NCI-H460 (cell line): ENCODE measurements at regions not wholly inside any gene's neighbourhood (a gene's known extent, or its start where the extent isn't known, plus 50 kb on each side); places are given as distances from the start of the nearest gene placed in this dataset.

Source experiments
- DNase-seq: peaks from one replicate; pipeline ENCODE4 v3.0.0-alpha.2; 2016; ENCODE audit warnings: low read depth; ENCODE audit errors: extremely low read depth
- small RNA-seq, 2 experiments: library from RNA; depleted of rRNA; stranded (forward); fragments of <200 nt; gene quantifications; one replicate each; pipeline ENCODE3, GENCODE V24; 2014

- no peak for DNase-seq
Measured at GRCh38 chr12:45665941-45666340, 63.6 kb upstream of the ARID2 start.

DNA sequence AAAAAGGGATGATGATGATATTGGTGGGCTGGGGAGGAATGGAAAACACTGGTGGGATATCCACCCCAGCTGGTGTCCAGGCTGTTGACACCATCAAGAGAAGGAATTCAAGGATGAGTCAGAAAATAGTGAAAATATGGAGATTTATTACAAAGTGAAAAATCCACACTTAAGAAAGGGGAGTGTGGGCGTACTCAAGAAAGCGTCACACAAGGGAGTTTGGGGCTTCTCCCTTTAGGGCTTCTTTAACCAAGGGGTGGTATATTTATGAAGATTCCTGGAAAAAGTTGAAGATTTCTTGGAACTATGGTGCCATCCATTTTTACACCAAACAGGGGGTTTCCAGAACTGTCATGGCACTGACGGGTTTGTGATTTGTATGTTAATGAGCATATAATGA is 63.1 kb upstream of the ARID2 start:
- no peak for DNase-seq

DNA sequence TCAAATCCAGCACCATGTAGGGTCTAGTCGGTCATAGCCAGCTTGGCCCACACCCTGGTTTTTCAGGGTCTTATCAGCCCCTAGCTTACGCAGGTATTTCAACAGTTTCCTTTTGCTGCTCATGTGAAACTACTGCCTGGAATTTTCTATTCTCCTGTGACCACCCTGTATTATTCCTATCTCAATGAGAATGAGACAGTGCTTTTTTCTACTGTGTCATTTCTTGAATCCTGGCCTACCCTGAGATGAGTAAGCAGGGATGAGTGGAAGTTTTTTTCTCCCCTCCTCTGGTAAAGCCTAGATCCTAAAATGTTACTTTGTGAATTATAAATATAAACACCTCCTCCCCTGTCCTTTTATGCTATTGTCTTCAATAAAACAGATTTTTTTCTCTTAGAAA is 62.7 kb upstream of the ARID2 start:
- no peak for DNase-seq

- DNase-seq, result no peak
Measured at GRCh38 chr12:45667761-45668160, 61.7 kb upstream of the ARID2 start.

DNA sequence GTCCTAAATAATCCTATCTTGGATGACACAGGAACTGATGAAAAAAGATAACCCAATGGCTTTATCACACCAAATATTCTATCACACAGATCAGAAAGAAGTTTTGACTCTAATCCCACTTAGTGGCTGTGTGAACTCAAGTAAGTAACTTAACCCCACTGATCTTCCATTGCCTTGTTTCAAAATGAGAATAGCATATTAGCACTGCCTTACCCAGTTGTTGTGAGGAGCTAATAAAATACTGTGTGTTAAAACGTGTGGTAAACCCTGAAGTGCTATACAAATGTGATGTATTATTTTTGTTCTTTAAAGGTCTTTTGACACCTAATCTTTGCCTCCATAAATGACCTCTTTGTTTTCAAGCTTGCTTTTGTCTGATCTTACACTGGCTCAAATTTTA is 60.9 kb upstream of the ARID2 start:
- no peak for DNase-seq

DNA sequence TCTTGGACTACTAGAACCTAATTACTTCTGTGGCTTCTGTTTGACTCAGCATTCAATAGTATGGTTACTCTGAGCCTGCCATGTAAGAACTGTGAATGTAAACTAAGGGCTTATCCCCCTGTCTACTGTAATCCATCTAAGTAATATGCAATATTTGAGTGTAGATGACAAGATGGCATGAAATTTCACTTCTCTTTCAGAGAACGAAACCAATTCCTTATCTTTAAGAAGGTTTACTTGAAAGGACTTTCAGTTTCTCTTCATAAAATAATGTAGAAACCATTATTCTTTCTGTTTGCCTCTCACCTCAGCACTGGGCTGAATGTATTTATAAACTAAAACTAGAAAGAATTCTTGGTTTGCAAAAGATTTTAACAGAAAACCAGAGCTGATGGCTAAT is 60.4 kb upstream of the ARID2 start:
- DNase-seq, result no peak

- no peak for DNase-seq
Measured at GRCh38 chr12:45669792-45670191, 59.7 kb upstream of the ARID2 start.

- DNase-seq, result no peak
Measured at GRCh38 chr12:45670346-45671065, 59.0 kb upstream of the ARID2 start.

- DNase-seq, result no peak
Measured at GRCh38 chr12:45671254-45671653, 58.3 kb upstream of the ARID2 start.

GRCh38 chr12:45674181-45674977 is 55.1 kb upstream of the ARID2 start:
- DNase-seq, result no peak

DNA sequence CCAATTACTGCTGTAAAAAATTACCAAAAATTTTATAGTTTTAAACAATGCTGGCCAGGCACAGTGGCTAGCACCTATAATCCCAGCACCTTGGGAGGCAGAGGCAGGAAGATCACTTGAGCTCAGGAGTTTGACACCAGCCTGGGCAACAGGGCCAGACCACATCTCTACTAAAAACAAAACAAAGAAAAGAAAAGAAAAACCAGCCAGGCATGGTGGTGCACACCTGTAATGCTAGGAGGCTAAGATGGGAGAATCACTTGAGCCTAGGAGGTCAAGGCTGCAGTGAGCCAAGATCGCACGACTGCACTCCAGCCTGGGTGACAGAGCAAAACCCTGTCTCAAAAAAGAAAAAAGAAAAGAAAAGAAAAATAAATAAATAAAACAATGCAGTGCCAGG is 54.0 kb upstream of the ARID2 start:
- no peak for DNase-seq

Small RNAs in the stretch of these regions (small RNA-seq; reads per million reads assigned to genes)
- gene RF00026, result 0 reads per million in 2 experiments
